Mesothelial cell of epicardium (in vitro differentiated cells): ENCODE measurements at regions not wholly inside any gene's neighbourhood (a gene's known extent, or its start where the extent isn't known, plus 50 kb on each side); places are given as distances from the start of the nearest gene placed in this dataset.
A peak's percentile ranks its signal among the peaks of the same experiment; 100 is the strongest.

Source experiments
- DNase-seq, 2 experiments: peaks; one replicate each; pipeline ENCODE4 v3.0.0; 2021; ENCODE audit warnings: low spot score in 2 of 2; ENCODE audit not compliant: unreplicated experiment in 2 of 2
- H3K27ac Mint-ChIP-seq: 2 replicates; pipeline ENCODE4 v1.8.0; 2021; ENCODE audit warnings: mixed read lengths
- H3K27me3 Mint-ChIP-seq: 2 replicates; pipeline ENCODE4 v1.8.0; 2021; ENCODE audit warnings: low read depth, mixed read lengths
- H3K36me3 Mint-ChIP-seq: 2 replicates; pipeline ENCODE4 v1.8.0; 2021; ENCODE audit warnings: mixed read lengths
- H3K4me1 Mint-ChIP-seq: 2 replicates; pipeline ENCODE4 v1.8.0; 2021; ENCODE audit warnings: mixed read lengths
- H3K4me3 Mint-ChIP-seq: 2 replicates; pipeline ENCODE4 v1.8.0; 2021; ENCODE audit warnings: mild to moderate bottlenecking, moderate library complexity, mixed read lengths
- H3K9me3 Mint-ChIP-seq: 2 replicates; pipeline ENCODE4 v1.8.0; 2021; ENCODE audit warnings: mixed read lengths
- TF ChIP-seq, protein P1 (sequence below): fragments of 200-600 bp; sonication (generic); IDR thresholded peaks from one replicate; pipeline ENCODE4 v1.5.0; 2021; ENCODE audit warnings: antibody characterized with exemption; ENCODE audit not compliant: unreplicated experiment

- Mint-ChIP-seq H3K27me3 (no peaks in the 10 kb centered on the region), H3K36me3 (peaks cover 5% of the 10 kb centered on the region), H3K27ac (no peak overlapping the region), H3K4me1 (peaks cover 30% of the 10 kb centered on the region), H3K4me3 (no peak overlapping the region), H3K9me3 (peaks cover 20% of the 10 kb centered on the region)
- TF ChIP-seq, protein P1, sequence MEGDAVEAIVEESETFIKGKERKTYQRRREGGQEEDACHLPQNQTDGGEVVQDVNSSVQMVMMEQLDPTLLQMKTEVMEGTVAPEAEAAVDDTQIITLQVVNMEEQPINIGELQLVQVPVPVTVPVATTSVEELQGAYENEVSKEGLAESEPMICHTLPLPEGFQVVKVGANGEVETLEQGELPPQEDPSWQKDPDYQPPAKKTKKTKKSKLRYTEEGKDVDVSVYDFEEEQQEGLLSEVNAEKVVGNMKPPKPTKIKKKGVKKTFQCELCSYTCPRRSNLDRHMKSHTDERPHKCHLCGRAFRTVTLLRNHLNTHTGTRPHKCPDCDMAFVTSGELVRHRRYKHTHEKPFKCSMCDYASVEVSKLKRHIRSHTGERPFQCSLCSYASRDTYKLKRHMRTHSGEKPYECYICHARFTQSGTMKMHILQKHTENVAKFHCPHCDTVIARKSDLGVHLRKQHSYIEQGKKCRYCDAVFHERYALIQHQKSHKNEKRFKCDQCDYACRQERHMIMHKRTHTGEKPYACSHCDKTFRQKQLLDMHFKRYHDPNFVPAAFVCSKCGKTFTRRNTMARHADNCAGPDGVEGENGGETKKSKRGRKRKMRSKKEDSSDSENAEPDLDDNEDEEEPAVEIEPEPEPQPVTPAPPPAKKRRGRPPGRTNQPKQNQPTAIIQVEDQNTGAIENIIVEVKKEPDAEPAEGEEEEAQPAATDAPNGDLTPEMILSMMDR: no peak
- no peak for DNase-seq
Observed at GRCh38 chr15:95019907-95020306, 788.5 kb downstream of the MCTP2 start.

DNA sequence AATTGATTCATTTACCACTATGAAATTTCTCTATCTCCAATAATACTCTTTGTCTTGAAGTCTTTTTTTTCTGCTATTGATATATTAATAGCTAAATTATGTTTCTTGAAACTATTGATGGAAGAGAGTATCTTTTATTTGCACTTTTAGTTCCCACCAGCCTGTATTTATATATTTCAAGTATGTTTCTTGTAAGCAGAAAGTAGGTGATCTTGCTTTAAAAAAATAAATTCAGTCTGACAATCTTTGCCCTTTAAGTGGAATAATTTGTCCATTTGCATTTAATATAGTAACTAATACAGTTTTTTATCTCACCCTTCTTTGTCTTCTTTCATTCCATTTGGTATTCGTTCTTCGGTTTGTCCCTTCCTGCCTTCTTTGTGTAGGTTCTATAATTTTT lies 790.5 kb downstream of the MCTP2 start:
- Mint-ChIP-seq H3K4me1 (peaks cover 29% of the 10 kb centered on the region), H3K4me3 (no peak overlapping the region), H3K27ac (no peak overlapping the region), H3K9me3 (peaks cover 20% of the 10 kb centered on the region), H3K27me3 (no peaks in the 10 kb centered on the region), H3K36me3 (peaks cover 5% of the 10 kb centered on the region)
- no peak for DNase-seq
- TF ChIP-seq, protein P1: no peak

GRCh38 chr15:95024351-95024750 lies 793.0 kb downstream of the MCTP2 start:
- no peak overlapping the region for H3K27ac Mint-ChIP-seq
- no peak overlapping the region for H3K4me3 Mint-ChIP-seq
- H3K27me3 Mint-ChIP-seq: no peaks in the 10 kb centered on the region
- TF ChIP-seq, protein P1: peak; percentile 31
- DNase-seq: no peak
- peaks cover 20% of the 10 kb centered on the region for H3K9me3 Mint-ChIP-seq
- peaks cover 5% of the 10 kb centered on the region for H3K36me3 Mint-ChIP-seq
- peaks cover 6% of the 10 kb centered on the region for H3K4me1 Mint-ChIP-seq

- Mint-ChIP-seq H3K27ac (no peak overlapping the region), H3K36me3 (peaks cover 5% of the 10 kb centered on the region), H3K9me3 (peaks cover 24% of the 10 kb centered on the region), H3K4me1 (peaks cover 6% of the 10 kb centered on the region), H3K4me3 (no peak overlapping the region), H3K27me3 (no peaks in the 10 kb centered on the region)
- no peak for DNase-seq
- TF ChIP-seq, protein P1: peak; percentile 20
Observed at GRCh38 chr15:95025924-95026728, 794.8 kb downstream of the MCTP2 start.

DNA sequence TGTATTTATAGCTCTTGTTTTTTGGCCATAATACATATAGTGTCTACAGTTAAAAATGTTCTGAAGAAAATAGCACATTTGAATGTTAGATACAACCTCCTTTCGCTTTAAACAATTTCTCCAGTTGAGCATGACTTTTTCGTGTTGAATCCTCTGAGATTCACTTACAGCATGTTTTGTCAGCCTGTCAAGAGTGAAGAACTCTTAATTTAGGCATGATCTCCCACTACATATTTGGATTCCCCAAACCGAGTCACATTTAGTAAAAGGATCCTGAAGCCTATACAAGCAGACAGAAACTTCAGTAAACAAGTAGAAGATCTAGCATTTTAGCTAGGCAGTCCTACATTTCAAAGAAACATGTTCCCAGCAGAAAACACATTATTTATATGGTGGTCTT lies 796.6 kb downstream of the MCTP2 start:
- Mint-ChIP-seq H3K27me3 (no peaks in the 10 kb centered on the region), H3K27ac (no peak overlapping the region), H3K4me1 (peaks cover 6% of the 10 kb centered on the region), H3K4me3 (no peak overlapping the region), H3K9me3 (peaks cover 22% of the 10 kb centered on the region), H3K36me3 (peaks cover 7% of the 10 kb centered on the region)
- TF ChIP-seq, protein P1: no peak
- no peak for DNase-seq
